ENCODE measurements at regions not wholly inside any gene's neighbourhood (a gene's known extent, or its start where the extent isn't known, plus 50 kb on each side); places are given as distances from the start of the nearest gene placed in this dataset.

- TF ChIP-seq POLR2A (IDR thresholded peaks at IDR 0.05; ENCODE audit: low read depth, low read length), result no peak
- TF ChIP-seq TAF1 (IDR thresholded peaks at IDR 0.05; ENCODE audit: borderline replicate concordance, low read depth, low read length), result no peak
- TF ChIP-seq POLR2AphosphoS5 (IDR thresholded peaks at IDR 0.05; ENCODE audit: low read depth, low read length), result no peak
- DNase-seq (ENCODE audit: insufficient read length), result no peak
- peak; percentile 17 for FAIRE-seq
Measured at GRCh38 chr15:31274496-31275330, 51.9 kb upstream of the KLF13 start.

- no peak for FAIRE-seq
- no peak for DNase-seq (ENCODE audit: insufficient read length)
- TF ChIP-seq POLR2A (IDR thresholded peaks at IDR 0.05; ENCODE audit: low read depth, low read length) (no peak), POLR2AphosphoS5 (IDR thresholded peaks at IDR 0.05; ENCODE audit: low read depth, low read length) (no peak), TAF1 (IDR thresholded peaks at IDR 0.05; ENCODE audit: borderline replicate concordance, low read depth, low read length) (no peak)
Measured at GRCh38 chr15:31275331-31276262, 51.0 kb upstream of the KLF13 start.

GRCh38 chr15:31276596-31277298, 49.9 kb upstream of the KLF13 start:
- no peak for DNase-seq (ENCODE audit: insufficient read length)

More at GRCh38 chr15:31276596-31277298, 49.9 kb upstream of the KLF13 start:
- no peak for FAIRE-seq
- TF ChIP-seq POLR2AphosphoS5 (IDR thresholded peaks at IDR 0.05; ENCODE audit: low read depth, low read length) (no peak), POLR2A (IDR thresholded peaks at IDR 0.05; ENCODE audit: low read depth, low read length) (no peak), TAF1 (IDR thresholded peaks at IDR 0.05; ENCODE audit: borderline replicate concordance, low read depth, low read length) (no peak)
